H54 (cell line): ENCODE measurements at regions not wholly inside any gene's neighbourhood (a gene's known extent, or its start where the extent isn't known, plus 50 kb on each side); places are given as distances from the start of the nearest gene placed in this dataset.

Experiments used
- DNase-seq: peaks from one replicate; pipeline ENCODE4 v3.0.0; 2011; ENCODE audit warnings: low spot score, mixed read lengths; ENCODE audit not compliant: insufficient read length
- FAIRE-seq: peaks from 3 replicates; lab custom pipeline; 2011; peaks lifted over from hg19 to GRCh38; lab: Jason Lieb, UNC
- POLR2A ChIP-seq: IDR thresholded peaks from 2 replicates; pipeline ENCODE4 v1.6.1; 2011; ENCODE audit warnings: low read depth, mild to moderate bottlenecking, low read length

- no peak for FAIRE-seq
- no peak for TF ChIP-seq POLR2A
- DNase-seq, result no peak
Observed at GRCh38 chr12:54129028-54129903, 59.5 kb downstream of the SMUG1 start.
